B cell (primary cell): ENCODE measurements at regions not wholly inside any gene's neighbourhood (a gene's known extent, or its start where the extent isn't known, plus 50 kb on each side); places are given as distances from the start of the nearest gene placed in this dataset.

Experiments
- ATAC-seq: fragments of 200-7000 bp; cut with Tn5 transposase; one replicate; pipeline ENCODE4 v1.10.0; 2021; ENCODE audit warnings: low read depth, mild to moderate bottlenecking, moderate number of reproducible peaks, moderate library complexity
- CTCF ChIA-PET: fragments of 350-600 bp; sonication (Branson Sonifier 250); formaldehyde crosslinking; loops from one replicate; lab custom pipeline; 2021; ENCODE audit warnings: antibody characterized with exemption, inconsistent platforms; lab: Charles Lee
- POLR2A ChIA-PET: fragments of 350-600 bp; sonication (Branson Sonifier 250); formaldehyde crosslinking; loops from one replicate; lab custom pipeline; 2021; ENCODE audit warnings: antibody characterized with exemption; lab: Charles Lee
- DNase-seq: peaks from one replicate; pipeline ENCODE4 v3.0.0; 2013
- H2AFZ ChIP-seq: 2 replicates; pipeline ENCODE4 v1.6.1; 2012; ENCODE audit warnings: mild to moderate bottlenecking, low read depth, low read length; ENCODE audit not compliant: insufficient read depth, poor library complexity, severe bottlenecking
- H3K27ac ChIP-seq, 2 donors: 1 replicate in 1 of 2; 2 replicates in 1 of 2; pipeline ENCODE4 v1.5.1; 2012 to 2013; ENCODE audit warnings: low read length in 2 of 2, mild to moderate bottlenecking in 2 of 2, moderate library complexity in 1 of 2
- H3K27me3 ChIP-seq, 4 experiments: fragments of 200-600 bp in 1 of 4; sonication (generic) in 1 of 4; replicated peaks in 1 of 4; 1 replicate in 2 of 4; 2 replicates in 2 of 4; pipeline versions ENCODE4 v1.6.1 to v1.7.0; 2013 to 2016; ENCODE audit warnings: low read length in 3 of 4, mild to moderate bottlenecking in 2 of 4, mixed read lengths in 1 of 4, moderate library complexity in 1 of 4; ENCODE audit not compliant: insufficient read depth in 4 of 4, control insufficient read depth in 3 of 4; ENCODE audit errors: control extremely low read depth in 1 of 4
- H3K36me3 ChIP-seq, 2 experiments: replicated peaks in 1 of 2; 1 replicate in 1 of 2; 2 replicates in 1 of 2; pipeline versions ENCODE4 v1.6.1 to v1.7.1; 2013; ENCODE audit warnings: low read length in 1 of 2; ENCODE audit not compliant: insufficient read depth in 2 of 2, control insufficient read depth in 1 of 2; ENCODE audit errors: control extremely low read depth in 1 of 2, extremely low read depth in 1 of 2
- H3K4me1 ChIP-seq, 2 donors: fragments of 200-600 bp in 1 of 2; sonication (generic) in 1 of 2; 1 replicate in 1 of 2; 2 replicates in 1 of 2; pipeline versions ENCODE4 v1.5.1 to v1.6.1; 2013 to 2017; ENCODE audit warnings: low read length in 2 of 2; ENCODE audit not compliant: control insufficient read depth in 2 of 2, insufficient read depth in 2 of 2
- H3K4me2 ChIP-seq: replicated peaks from 2 replicates; pipeline ENCODE3; 2012; ENCODE audit warnings: mild to moderate bottlenecking, low read depth, low read length; ENCODE audit not compliant: poor library complexity, severe bottlenecking
- H3K4me3 ChIP-seq, 5 experiments: fragments of 200-600 bp in 1 of 5; sonication (generic) in 1 of 5; 1 replicate in 3 of 5; 2 replicates in 2 of 5; pipeline versions ENCODE4 v1.5.1 to v1.7.0; 2011 to 2016; ENCODE audit warnings: low read length in 4 of 5, mild to moderate bottlenecking in 4 of 5, low read depth in 2 of 5, control low read depth in 1 of 5, moderate library complexity in 1 of 5; ENCODE audit not compliant: insufficient read depth in 1 of 5; ENCODE audit errors: control extremely low read depth in 1 of 5, extremely low read depth in 1 of 5
- H3K79me2 ChIP-seq: fragments of 200-600 bp; sonication (generic); one replicate; pipeline ENCODE4 v1.6.0; 2016; ENCODE audit warnings: low read length; ENCODE audit not compliant: control insufficient read depth, insufficient read depth
- H3K9ac ChIP-seq: fragments of 200-600 bp; sonication (generic); 2 replicates; pipeline ENCODE4 v1.6.1; 2017; ENCODE audit warnings: mild to moderate bottlenecking, low read length, moderate library complexity
- H3K9me3 ChIP-seq, 3 donors: one replicate each; pipeline versions ENCODE4 v1.6.1 to v1.7.1; 2013; ENCODE audit warnings: low read length in 2 of 3; ENCODE audit not compliant: control insufficient read depth in 2 of 3, insufficient read depth in 1 of 3; ENCODE audit errors: control extremely low read depth in 1 of 3
- H4K20me1 ChIP-seq: 2 replicates; pipeline ENCODE4 v1.6.0; 2012; ENCODE audit warnings: mild to moderate bottlenecking, low read length; ENCODE audit not compliant: insufficient read depth, control insufficient read depth, poor library complexity, severe bottlenecking
- H3K27ac Mint-ChIP-seq: one replicate; pipeline ENCODE4 v1.8.0; 2021; ENCODE audit warnings: mixed read lengths
- H3K27me3 Mint-ChIP-seq: one replicate; pipeline ENCODE4 v1.8.0; 2021; ENCODE audit warnings: mixed read lengths
- H3K4me1 Mint-ChIP-seq: one replicate; pipeline ENCODE4 v1.8.0; 2021; ENCODE audit warnings: mixed read lengths
- H3K4me3 Mint-ChIP-seq: one replicate; pipeline ENCODE4 v1.8.0; 2021; ENCODE audit warnings: mixed read lengths
- H3K9me3 Mint-ChIP-seq: one replicate; pipeline ENCODE4 v1.8.0; 2022; ENCODE audit warnings: mixed read lengths; ENCODE audit not compliant: insufficient read depth
- CTCF ChIP-seq: fragments of 200-600 bp; IDR thresholded peaks from one replicate; pipeline ENCODE4 v1.8.0; 2022; ENCODE audit warnings: antibody characterized with exemption, mild to moderate bottlenecking
- EZH2 ChIP-seq: IDR thresholded peaks from 2 replicates; pipeline ENCODE4 v1.6.1; 2012; ENCODE audit warnings: borderline replicate concordance, low read depth, mild to moderate bottlenecking, moderate library complexity, low read length; ENCODE audit not compliant: insufficient read depth, poor library complexity, severe bottlenecking
- WGBS: methylation state at CpG from one replicate; pipeline ENCODE4 v1.1.5; 2013; ENCODE audit warnings: missing lambda C conversion rate; ENCODE audit not compliant: insufficient coverage; 5-methylcytosine and 5-hydroxymethylcytosine counted together
- intact Hi-C: fragments of 100-400 bp; cut with micrococcal nuclease; formaldehyde crosslinking; loops from one replicate; pipeline ENCODE4 v1.10.0; 2022

- Histone ChIP-seq H4K20me1 (no peaks in the 10 kb centered on the region), H3K27me3 (no peaks in the 10 kb centered on the region), H3K9me3 (peaks cover 0 to 6% (median 0%) of the 10 kb centered on the region in 3 donors), H3K4me3 (no peak overlapping the region), H3K36me3 (no peaks in the 10 kb centered on the region), H2AFZ (no peak overlapping the region), H3K9ac (no peak overlapping the region), H3K4me1 (no peaks in the 10 kb centered on the region), H3K4me2 (no peak overlapping the region), H3K27ac (no peak overlapping the region), H3K79me2 (no peaks in the 10 kb centered on the region)
- H3K4me1 Mint-ChIP-seq = no peaks in the 10 kb centered on the region
- H3K4me3 Mint-ChIP-seq = no peak overlapping the region
- no peak for ATAC-seq
- H3K9me3 Mint-ChIP-seq = peaks cover 3% of the 10 kb centered on the region
- no peak for TF ChIP-seq EZH2
- no peak for TF ChIP-seq CTCF
- intact Hi-C loops = no loop called here
- H3K27ac Mint-ChIP-seq = no peak overlapping the region
- H3K27me3 Mint-ChIP-seq = peaks cover 6% of the 10 kb centered on the region
- no peak for DNase-seq
- CTCF ChIA-PET = no interaction called here
- WGBS = 76% methylated on average over 11 of the region's 11 CpGs
- POLR2A ChIA-PET = no interaction called here
Measured at GRCh38 chr1:30446095-30446494, 277.3 kb downstream of the MATN1 start.

- no peak overlapping the region for H3K27ac Mint-ChIP-seq
- ATAC-seq = no peak
- intact Hi-C loops = no loop called here
- WGBS = 73% methylated on average over 2 of the region's 10 CpGs
- H3K4me1 Mint-ChIP-seq = no peaks in the 10 kb centered on the region
- no peak overlapping the region for H3K27ac ChIP-seq
- TF ChIP-seq EZH2 = no peak
- no peak for TF ChIP-seq CTCF
- ChIA-PET CTCF (no interaction called here), POLR2A (no interaction called here)
- DNase-seq = peak; percentile 0
- H3K4me1 ChIP-seq = no peaks in the 10 kb centered on the region
- H3K36me3 ChIP-seq = no peaks in the 10 kb centered on the region
- no peak overlapping the region for H3K9ac ChIP-seq
- peaks cover 3% of the 10 kb centered on the region for H3K9me3 Mint-ChIP-seq
- no peaks in the 10 kb centered on the region for H3K27me3 ChIP-seq
- H3K4me2 ChIP-seq = no peak overlapping the region
- H4K20me1 ChIP-seq = no peaks in the 10 kb centered on the region
- peaks cover 6% of the 10 kb centered on the region for H3K27me3 Mint-ChIP-seq
- no peak overlapping the region for H3K4me3 Mint-ChIP-seq
- no peak overlapping the region for H2AFZ ChIP-seq
- no peaks in the 10 kb centered on the region for H3K79me2 ChIP-seq
- no peak overlapping the region for H3K4me3 ChIP-seq
- no peaks in the 10 kb centered on the region for H3K9me3 ChIP-seq
Measured at GRCh38 chr1:30445449-30445848, 277.9 kb downstream of the MATN1 start.
